ENCODE measurements at regions not wholly inside any gene's neighbourhood (a gene's known extent, or its start where the extent isn't known, plus 50 kb on each side); places are given as distances from the start of the nearest gene placed in this dataset.

DNA sequence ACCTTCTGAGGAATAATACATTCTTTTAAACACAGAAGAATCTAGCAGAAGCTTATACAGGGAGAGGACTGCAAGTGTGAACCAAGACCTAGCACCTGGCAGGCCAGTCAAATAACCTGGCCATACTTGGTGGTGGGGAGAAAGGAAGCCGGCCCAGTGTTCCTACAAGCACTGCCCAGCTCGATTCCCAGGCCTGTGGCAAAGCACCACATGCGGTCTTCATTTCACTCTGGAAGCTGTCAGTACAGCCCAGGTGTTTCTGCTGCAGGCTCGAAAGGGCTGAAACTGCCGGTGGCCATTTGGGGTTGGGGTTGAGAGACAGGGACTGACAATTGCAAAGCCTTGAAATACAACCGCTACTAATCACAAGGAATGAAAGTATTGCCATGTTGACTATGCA, 50.8 kb upstream of the EGFR start:
- Histone ChIP-seq H3K4me3 (replicated peaks in 1 of 3; ENCODE audit: low read depth in 2 of 3, low read length in 3 of 3) (no peak overlapping the region), H2AFZ (ENCODE audit: insufficient read depth, low read depth, low read length, poor library complexity, severe bottlenecking) (no peak overlapping the region), H3K9me3 (replicated peaks in 1 of 2; ENCODE audit: control insufficient read depth in 1 of 2, insufficient read depth in 1 of 2, low read length in 2 of 2) (peaks cover 0 to 14% of the 10 kb centered on the region in 2 donors), H3K9ac (ENCODE audit: insufficient read depth, low read length, poor library complexity, severe bottlenecking) (no peak overlapping the region), H3K4me1 (ENCODE audit: control insufficient read depth in 1 of 2, insufficient read depth in 2 of 2, low read length in 2 of 2) (no peaks in the 10 kb centered on the region), H3K27me3 (ENCODE audit: control insufficient read depth in 2 of 2, insufficient read depth in 2 of 2, low read length in 2 of 2) (no peaks in the 10 kb centered on the region), H3K36me3 (replicated peaks in 1 of 2; ENCODE audit: control insufficient read depth in 1 of 2, insufficient read depth in 2 of 2, low read length in 2 of 2) (no peaks in the 10 kb centered on the region), H3K4me2 (replicated peaks; ENCODE audit: extremely low read depth, low read length, poor library complexity, severe bottlenecking) (no peak overlapping the region), H3K79me2 (ENCODE audit: insufficient read depth, low read length) (no peaks in the 10 kb centered on the region), H3K27ac (ENCODE audit: low read depth in 1 of 2, low read length in 2 of 2) (no peak overlapping the region), H4K20me1 (ENCODE audit: insufficient read depth, low read length) (no peaks in the 10 kb centered on the region)
- Mint-ChIP-seq H3K27me3 (ENCODE audit: low read depth in 3 of 3) (peaks cover 0 to 4% (median 0%) of the 10 kb centered on the region in 3 donors), H3K9me3 (peaks cover 4 to 16% (median 8%) of the 10 kb centered on the region in 7 donors), H3K4me3 (no peak overlapping the region), H3K27ac (no peak overlapping the region), H3K36me3 (no peaks in the 10 kb centered on the region), H3K4me1 (no peaks in the 10 kb centered on the region)
- no peak for DNase-seq
- WGBS (ENCODE audit: insufficient coverage) = 83% methylated on average over 1 of the region's 6 CpGs
- TF ChIP-seq, protein P1, sequence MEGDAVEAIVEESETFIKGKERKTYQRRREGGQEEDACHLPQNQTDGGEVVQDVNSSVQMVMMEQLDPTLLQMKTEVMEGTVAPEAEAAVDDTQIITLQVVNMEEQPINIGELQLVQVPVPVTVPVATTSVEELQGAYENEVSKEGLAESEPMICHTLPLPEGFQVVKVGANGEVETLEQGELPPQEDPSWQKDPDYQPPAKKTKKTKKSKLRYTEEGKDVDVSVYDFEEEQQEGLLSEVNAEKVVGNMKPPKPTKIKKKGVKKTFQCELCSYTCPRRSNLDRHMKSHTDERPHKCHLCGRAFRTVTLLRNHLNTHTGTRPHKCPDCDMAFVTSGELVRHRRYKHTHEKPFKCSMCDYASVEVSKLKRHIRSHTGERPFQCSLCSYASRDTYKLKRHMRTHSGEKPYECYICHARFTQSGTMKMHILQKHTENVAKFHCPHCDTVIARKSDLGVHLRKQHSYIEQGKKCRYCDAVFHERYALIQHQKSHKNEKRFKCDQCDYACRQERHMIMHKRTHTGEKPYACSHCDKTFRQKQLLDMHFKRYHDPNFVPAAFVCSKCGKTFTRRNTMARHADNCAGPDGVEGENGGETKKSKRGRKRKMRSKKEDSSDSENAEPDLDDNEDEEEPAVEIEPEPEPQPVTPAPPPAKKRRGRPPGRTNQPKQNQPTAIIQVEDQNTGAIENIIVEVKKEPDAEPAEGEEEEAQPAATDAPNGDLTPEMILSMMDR (IDR thresholded peaks at IDR 0.05) = no peak
- intact Hi-C loops (cut with micrococcal nuclease) = no loop called here
